Osteoblast (primary cell): ENCODE measurements at regions not wholly inside any gene's neighbourhood (a gene's known extent, or its start where the extent isn't known, plus 50 kb on each side); places are given as distances from the start of the nearest gene placed in this dataset.

Experiments used
- DNase-seq: peaks from one replicate; pipeline ENCODE4 v3.0.0; 2011; ENCODE audit warnings: low spot score, mixed read lengths; ENCODE audit not compliant: insufficient read length; ENCODE audit errors: missing footprints
- H2AFZ ChIP-seq: 2 replicates; pipeline ENCODE4 v1.6.0; 2011; ENCODE audit warnings: mild to moderate bottlenecking, low read length
- H3K27ac ChIP-seq: 2 replicates; pipeline ENCODE4 v1.5.1; 2011; ENCODE audit warnings: mild to moderate bottlenecking, low read depth, low read length, moderate library complexity
- H3K27me3 ChIP-seq: 2 replicates; pipeline ENCODE4 v1.6.0; 2012; ENCODE audit warnings: mild to moderate bottlenecking, control low read depth, inconsistent platforms, low read length, moderate library complexity; ENCODE audit not compliant: insufficient read depth
- H3K36me3 ChIP-seq: 2 replicates; pipeline ENCODE4 v1.5.1; 2011; ENCODE audit warnings: mild to moderate bottlenecking, low read length, control low read depth, moderate library complexity; ENCODE audit not compliant: insufficient read depth
- H3K4me1 ChIP-seq: 2 replicates; pipeline ENCODE4 v1.5.1; 2011; ENCODE audit warnings: mild to moderate bottlenecking, low read length, control low read depth, moderate library complexity; ENCODE audit not compliant: insufficient read depth
- H3K4me2 ChIP-seq: 2 replicates; pipeline ENCODE4 v1.6.0; 2011; ENCODE audit warnings: mild to moderate bottlenecking, low read length; ENCODE audit not compliant: insufficient read depth
- H3K4me3 ChIP-seq: fragments of 200-600 bp; sonication (generic); 3 replicates; pipeline ENCODE4 v1.5.1; 2012; ENCODE audit warnings: mild to moderate bottlenecking, low read length, inconsistent platforms; ENCODE audit not compliant: insufficient read depth
- H3K79me2 ChIP-seq: 2 replicates; pipeline ENCODE4 v1.6.0; 2012; ENCODE audit warnings: mild to moderate bottlenecking, low read length, control low read depth, inconsistent platforms; ENCODE audit not compliant: insufficient read depth
- H3K9me3 ChIP-seq: 2 replicates; pipeline ENCODE4 v1.5.1; 2011; ENCODE audit warnings: low read depth, low read length, control low read depth
- H4K20me1 ChIP-seq: 2 replicates; pipeline ENCODE4 v1.6.0; 2012; ENCODE audit warnings: mild to moderate bottlenecking, low read length, control low read depth; ENCODE audit not compliant: insufficient read depth
- TF ChIP-seq, protein P1 (sequence below): IDR thresholded peaks from 2 replicates; pipeline ENCODE4 v1.5.1; 2011; ENCODE audit warnings: mild to moderate bottlenecking, low read depth, low read length, moderate library complexity; ENCODE audit errors: extremely low read depth

- TF ChIP-seq, protein P1, sequence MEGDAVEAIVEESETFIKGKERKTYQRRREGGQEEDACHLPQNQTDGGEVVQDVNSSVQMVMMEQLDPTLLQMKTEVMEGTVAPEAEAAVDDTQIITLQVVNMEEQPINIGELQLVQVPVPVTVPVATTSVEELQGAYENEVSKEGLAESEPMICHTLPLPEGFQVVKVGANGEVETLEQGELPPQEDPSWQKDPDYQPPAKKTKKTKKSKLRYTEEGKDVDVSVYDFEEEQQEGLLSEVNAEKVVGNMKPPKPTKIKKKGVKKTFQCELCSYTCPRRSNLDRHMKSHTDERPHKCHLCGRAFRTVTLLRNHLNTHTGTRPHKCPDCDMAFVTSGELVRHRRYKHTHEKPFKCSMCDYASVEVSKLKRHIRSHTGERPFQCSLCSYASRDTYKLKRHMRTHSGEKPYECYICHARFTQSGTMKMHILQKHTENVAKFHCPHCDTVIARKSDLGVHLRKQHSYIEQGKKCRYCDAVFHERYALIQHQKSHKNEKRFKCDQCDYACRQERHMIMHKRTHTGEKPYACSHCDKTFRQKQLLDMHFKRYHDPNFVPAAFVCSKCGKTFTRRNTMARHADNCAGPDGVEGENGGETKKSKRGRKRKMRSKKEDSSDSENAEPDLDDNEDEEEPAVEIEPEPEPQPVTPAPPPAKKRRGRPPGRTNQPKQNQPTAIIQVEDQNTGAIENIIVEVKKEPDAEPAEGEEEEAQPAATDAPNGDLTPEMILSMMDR: no peak
- no peak overlapping the region for H3K4me2 ChIP-seq
- no peaks in the 10 kb centered on the region for H3K4me1 ChIP-seq
- H4K20me1 ChIP-seq: no peaks in the 10 kb centered on the region
- H3K36me3 ChIP-seq: no peaks in the 10 kb centered on the region
- H3K4me3 ChIP-seq: no peak overlapping the region
- no peak overlapping the region for H2AFZ ChIP-seq
- no peak for DNase-seq
- H3K9me3 ChIP-seq: no peaks in the 10 kb centered on the region
- no peaks in the 10 kb centered on the region for H3K79me2 ChIP-seq
- no peaks in the 10 kb centered on the region for H3K27me3 ChIP-seq
- H3K27ac ChIP-seq: no peak overlapping the region
These were observed 378.3 kb downstream of the CDH9 start for GRCh38 chr5:26660116-26660515.

DNA sequence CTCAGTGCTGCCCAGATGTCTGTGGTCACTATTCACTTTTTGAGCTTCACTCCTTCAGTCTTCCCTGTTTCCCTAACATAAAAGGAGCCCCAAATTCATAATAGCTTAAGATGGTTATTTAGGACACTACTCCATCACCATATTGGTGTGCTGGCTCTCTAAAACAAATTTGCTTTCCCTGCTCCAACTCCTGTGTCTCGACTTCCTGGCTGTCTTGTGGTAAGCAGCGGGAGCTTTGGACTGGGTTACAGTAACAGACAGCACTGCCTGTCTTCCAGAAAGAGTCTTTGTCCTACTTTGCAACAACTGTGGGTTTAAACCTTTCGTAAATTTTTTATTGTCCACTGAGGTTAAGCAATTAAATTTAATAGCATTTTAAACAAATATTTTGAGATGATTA, 389.4 kb downstream of the CDH9 start:
- TF ChIP-seq, protein P1: no peak
- Histone ChIP-seq H4K20me1 (no peaks in the 10 kb centered on the region), H3K79me2 (no peaks in the 10 kb centered on the region), H2AFZ (no peak overlapping the region), H3K4me3 (no peak overlapping the region), H3K9me3 (peaks cover 2% of the 10 kb centered on the region), H3K4me1 (no peaks in the 10 kb centered on the region), H3K27me3 (no peaks in the 10 kb centered on the region), H3K4me2 (no peak overlapping the region), H3K36me3 (no peaks in the 10 kb centered on the region), H3K27ac (no peak overlapping the region)
- DNase-seq: no peak

- H3K79me2 ChIP-seq: no peaks in the 10 kb centered on the region
- H3K27me3 ChIP-seq: no peaks in the 10 kb centered on the region
- H2AFZ ChIP-seq: no peak overlapping the region
- no peak overlapping the region for H3K27ac ChIP-seq
- no peaks in the 10 kb centered on the region for H3K4me1 ChIP-seq
- H3K36me3 ChIP-seq: no peaks in the 10 kb centered on the region
- peaks cover 2% of the 10 kb centered on the region for H3K9me3 ChIP-seq
- no peaks in the 10 kb centered on the region for H4K20me1 ChIP-seq
- TF ChIP-seq, protein P1: no peak
- H3K4me2 ChIP-seq: no peak overlapping the region
- H3K4me3 ChIP-seq: no peak overlapping the region
- no peak for DNase-seq
These were observed 390.6 kb downstream of the CDH9 start for GRCh38 chr5:26647781-26648180.

- no peaks in the 10 kb centered on the region for H3K79me2 ChIP-seq
- no peak overlapping the region for H3K4me2 ChIP-seq
- no peak overlapping the region for H3K4me3 ChIP-seq
- no peak overlapping the region for H3K27ac ChIP-seq
- TF ChIP-seq, protein P1: no peak
- H3K36me3 ChIP-seq: no peaks in the 10 kb centered on the region
- H3K4me1 ChIP-seq: no peaks in the 10 kb centered on the region
- H2AFZ ChIP-seq: no peak overlapping the region
- no peaks in the 10 kb centered on the region for H4K20me1 ChIP-seq
- peaks cover 2% of the 10 kb centered on the region for H3K9me3 ChIP-seq
- H3K27me3 ChIP-seq: no peaks in the 10 kb centered on the region
- DNase-seq: no peak
These were observed 392.7 kb downstream of the CDH9 start for GRCh38 chr5:26645659-26646058.
